Neuronal stem cell (in vitro differentiated cells): ENCODE measurements at regions not wholly inside any gene's neighbourhood (a gene's known extent, or its start where the extent isn't known, plus 50 kb on each side); places are given as distances from the start of the nearest gene placed in this dataset.

ENCODE experiments used
- DNase-seq: peaks from one replicate; pipeline ENCODE4 v3.0.0-alpha.2; 2013; ENCODE audit warnings: low spot score
- H2AFZ ChIP-seq: one replicate; pipeline ENCODE4 v1.6.1; 2013; ENCODE audit warnings: mild to moderate bottlenecking, low read length, inconsistent platforms
- H2AK5ac ChIP-seq: 2 replicates; pipeline ENCODE4 v1.6.1; 2013; ENCODE audit warnings: low read depth, mild to moderate bottlenecking, inconsistent platforms, low read length, moderate library complexity, mixed read lengths
- H2BK120ac ChIP-seq: 2 replicates; pipeline ENCODE4 v1.6.1; 2013; ENCODE audit warnings: low read depth, mild to moderate bottlenecking, inconsistent platforms, low read length, moderate library complexity, mixed read lengths
- H2BK12ac ChIP-seq: one replicate; pipeline ENCODE4 v1.6.1; 2013; ENCODE audit warnings: low read length, inconsistent platforms
- H2BK15ac ChIP-seq: 2 replicates; pipeline ENCODE4 v1.6.1; 2013; ENCODE audit warnings: mild to moderate bottlenecking, low read length, inconsistent platforms, mixed read lengths
- H2BK5ac ChIP-seq: one replicate; pipeline ENCODE4 v1.6.1; 2013; ENCODE audit warnings: inconsistent platforms, mild to moderate bottlenecking, low read length, moderate library complexity
- H3K14ac ChIP-seq: one replicate; pipeline ENCODE4 v1.6.1; 2013; ENCODE audit warnings: low read length, inconsistent platforms
- H3K18ac ChIP-seq: 2 replicates; pipeline ENCODE4 v1.6.1; 2013; ENCODE audit warnings: low read length, inconsistent platforms
- H3K23ac ChIP-seq: 2 replicates; pipeline ENCODE4 v1.6.1; 2013; ENCODE audit warnings: low read depth, mild to moderate bottlenecking, mixed read lengths, low read length, inconsistent platforms; ENCODE audit not compliant: poor library complexity
- H3K27ac ChIP-seq: replicated peaks from 3 replicates; pipeline ENCODE4 v1.5.1; 2013; ENCODE audit warnings: low read length, inconsistent platforms
- H3K27me3 ChIP-seq, 3 experiments: 2 replicates each; pipeline ENCODE4 v1.6.1; 2013; ENCODE audit warnings: low read length in 3 of 3, mild to moderate bottlenecking in 2 of 3, inconsistent platforms in 1 of 3, low read depth in 1 of 3, mixed read lengths in 1 of 3, moderate library complexity in 1 of 3; ENCODE audit not compliant: control insufficient read depth in 3 of 3, insufficient read depth in 3 of 3
- H3K36me3 ChIP-seq, 2 donors: replicated peaks in 1 of 2; 2 replicates each; pipeline ENCODE4 v1.6.1; 2013; ENCODE audit warnings: low read length in 2 of 2; ENCODE audit not compliant: control insufficient read depth in 2 of 2, insufficient read depth in 2 of 2
- H3K4ac ChIP-seq: 2 replicates; pipeline ENCODE4 v1.6.1; 2013; ENCODE audit warnings: inconsistent platforms, mild to moderate bottlenecking, low read length, moderate library complexity
- H3K4me1 ChIP-seq, 2 donors: 1 replicate in 1 of 2; 2 replicates in 1 of 2; pipeline ENCODE4 v1.6.1; 2013; ENCODE audit warnings: low read length in 2 of 2, low read depth in 1 of 2; ENCODE audit not compliant: control insufficient read depth in 2 of 2, insufficient read depth in 1 of 2
- H3K4me2 ChIP-seq: one replicate; pipeline ENCODE4 v1.6.1; 2013; ENCODE audit warnings: mild to moderate bottlenecking, low read length, inconsistent platforms; ENCODE audit not compliant: insufficient read depth, poor library complexity, severe bottlenecking
- H3K4me3 ChIP-seq, 2 donors: 2 replicates each; pipeline ENCODE4 v1.5.1; 2013; ENCODE audit warnings: low read length in 2 of 2, mild to moderate bottlenecking in 2 of 2, inconsistent platforms in 1 of 2, moderate library complexity in 1 of 2
- H3K79me1 ChIP-seq: one replicate; pipeline ENCODE4 v1.6.1; 2013; ENCODE audit warnings: low read depth, mild to moderate bottlenecking, inconsistent platforms, low read length, moderate library complexity
- H3K9ac ChIP-seq: one replicate; pipeline ENCODE4 v1.6.1; 2013; ENCODE audit warnings: mild to moderate bottlenecking, low read depth, low read length, inconsistent platforms; ENCODE audit not compliant: poor library complexity
- H3K9me3 ChIP-seq, 2 donors: replicated peaks in 1 of 2; 2 replicates each; pipeline versions ENCODE3 to v1.6.1; 2013; ENCODE audit warnings: low read length in 2 of 2, mild to moderate bottlenecking in 2 of 2, inconsistent platforms in 1 of 2, low read depth in 1 of 2, mixed read lengths in 1 of 2, moderate library complexity in 1 of 2; ENCODE audit not compliant: control insufficient read depth in 2 of 2, insufficient read depth in 1 of 2
- H4K8ac ChIP-seq: one replicate; pipeline ENCODE4 v1.6.1; 2013; ENCODE audit warnings: low read depth, mild to moderate bottlenecking, inconsistent platforms, low read length, moderate library complexity
- H4K91ac ChIP-seq: one replicate; pipeline ENCODE4 v1.6.1; 2013; ENCODE audit warnings: low read length, low read depth, mild to moderate bottlenecking, inconsistent platforms; ENCODE audit not compliant: poor library complexity
- WGBS, 2 donors: extraction: QIAGEN DNeasy Blood & Tissue Kit; methylation state at CpG; one replicate each; pipeline ENCODE4 v1.1.7; 2013; ENCODE audit warnings: missing lambda C conversion rate in 2 of 2, mixed read lengths in 1 of 2; ENCODE audit not compliant: insufficient read length in 2 of 2, insufficient replicate concordance in 1 of 2; ENCODE audit errors: extremely low coverage in 2 of 2; 5-methylcytosine and 5-hydroxymethylcytosine counted together

DNA sequence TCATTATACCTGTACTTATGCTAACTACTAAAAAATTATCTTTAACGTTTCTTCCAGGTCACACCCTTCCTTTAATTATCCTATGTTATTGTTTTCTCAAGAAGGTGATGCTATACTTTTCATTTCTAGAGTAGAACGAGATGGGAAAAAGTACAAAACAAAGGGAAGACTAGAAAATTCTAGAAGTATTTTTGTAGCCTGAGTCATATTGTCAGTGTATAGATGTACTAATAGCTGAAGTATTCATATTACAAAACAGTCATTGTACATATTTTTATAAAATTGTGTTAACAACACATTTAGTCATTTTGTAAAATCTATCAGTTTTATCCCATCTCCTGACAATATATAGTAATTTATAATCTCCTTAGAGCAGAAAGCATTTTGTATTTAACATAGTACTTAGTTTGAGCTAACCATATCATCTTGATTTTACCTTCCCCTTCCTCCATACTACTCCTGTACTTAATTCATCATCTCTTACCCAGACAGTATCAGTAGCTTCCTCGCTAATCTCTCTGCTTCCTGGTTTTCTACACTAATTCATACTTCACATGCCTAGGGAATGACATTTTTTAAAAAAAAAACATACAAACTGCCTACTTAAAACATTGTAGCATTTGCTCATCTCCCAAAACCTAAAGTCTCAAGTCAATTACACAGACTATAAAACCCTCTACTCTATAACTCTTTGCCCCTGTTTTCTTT is 920.9 kb downstream of the RPS29 start:
- Histone ChIP-seq H2BK12ac (no peak overlapping the region), H3K4me3 (no peak overlapping the region), H3K9ac (no peak overlapping the region), H2BK5ac (no peak overlapping the region), H3K9me3 (no peaks in the 10 kb centered on the region), H3K36me3 (no peaks in the 10 kb centered on the region), H3K23ac (no peak overlapping the region), H2BK120ac (no peak overlapping the region), H3K79me1 (no peaks in the 10 kb centered on the region), H2AFZ (no peak overlapping the region), H4K8ac (no peak overlapping the region), H2BK15ac (no peak overlapping the region), H3K4ac (no peak overlapping the region), H3K27ac (no peak overlapping the region), H3K4me1 (no peaks in the 10 kb centered on the region), H4K91ac (no peak overlapping the region), H2AK5ac (no peak overlapping the region), H3K14ac (no peak overlapping the region), H3K18ac (no peak overlapping the region), H3K27me3 (no peaks in the 10 kb centered on the region), H3K4me2 (no peak overlapping the region)
- no peak for DNase-seq
- WGBS, 2 donors = no CpG with 5 or more reads among the region's 3 CpGs

DNA sequence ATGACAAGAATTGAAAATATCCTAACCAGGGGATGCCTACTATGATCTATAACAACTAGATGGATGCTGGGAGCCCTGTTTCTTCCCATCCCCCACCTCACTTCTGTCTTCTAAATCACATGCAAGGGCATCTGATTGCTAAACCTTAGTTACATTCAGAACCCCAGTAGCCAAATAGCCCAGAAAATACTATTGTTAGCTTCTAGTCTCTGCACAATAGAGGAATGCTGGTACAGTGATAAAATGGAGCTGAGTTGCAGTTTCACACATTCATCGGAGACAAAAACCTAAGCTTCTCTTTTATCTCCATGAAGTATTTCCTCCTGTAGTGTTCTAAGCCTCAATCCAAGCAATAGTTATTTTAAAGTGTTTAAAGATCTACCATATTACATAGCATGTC is 942.9 kb downstream of the RPS29 start:
- no peak overlapping the region for H4K8ac ChIP-seq
- no peak overlapping the region for H3K4ac ChIP-seq
- H2BK15ac ChIP-seq = no peak overlapping the region
- no CpG with 5 or more reads among the region's 1 CpG for WGBS, 2 donors
- no peak overlapping the region for H4K91ac ChIP-seq
- H2BK120ac ChIP-seq = no peak overlapping the region
- no peak overlapping the region for H3K9ac ChIP-seq
- H2AFZ ChIP-seq = peak overlapping the region; percentile 21
- no peak overlapping the region for H2BK12ac ChIP-seq
- no peak overlapping the region for H3K4me3 ChIP-seq
- no peaks in the 10 kb centered on the region for H3K36me3 ChIP-seq
- H3K4me2 ChIP-seq = no peak overlapping the region
- H3K14ac ChIP-seq = no peak overlapping the region
- no peak overlapping the region for H2AK5ac ChIP-seq
- no peaks in the 10 kb centered on the region for H3K79me1 ChIP-seq
- no peak overlapping the region for H3K18ac ChIP-seq
- peaks cover 0 to 3% of the 10 kb centered on the region in 2 donors for H3K4me1 ChIP-seq
- H3K27ac ChIP-seq = no peak overlapping the region
- H2BK5ac ChIP-seq = no peak overlapping the region
- H3K23ac ChIP-seq = no peak overlapping the region
- DNase-seq = peak; percentile 2
- no peaks in the 10 kb centered on the region for H3K9me3 ChIP-seq
- no peaks in the 10 kb centered on the region for H3K27me3 ChIP-seq

DNA sequence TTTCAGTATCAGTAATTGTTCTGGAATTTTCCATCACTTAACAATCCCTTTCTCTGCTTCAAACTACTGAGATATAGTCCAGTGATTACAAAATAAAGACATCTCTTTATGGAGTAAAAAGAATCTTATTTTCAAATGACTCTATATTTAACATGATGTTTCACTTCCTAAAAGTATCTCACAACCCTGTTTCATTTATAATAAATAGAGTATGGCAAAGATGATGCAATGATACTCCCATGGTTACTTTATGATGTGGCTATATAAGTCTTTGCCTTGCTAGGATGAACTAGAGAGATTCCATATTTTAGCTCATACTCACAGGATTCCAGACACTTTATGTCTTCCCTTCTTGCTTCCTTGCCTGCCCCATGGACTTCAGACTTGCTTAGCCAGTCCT is 953.5 kb upstream of the MDGA2 start:
- H3K9me3 ChIP-seq = no peaks in the 10 kb centered on the region
- H3K27ac ChIP-seq = no peak overlapping the region

DNA sequence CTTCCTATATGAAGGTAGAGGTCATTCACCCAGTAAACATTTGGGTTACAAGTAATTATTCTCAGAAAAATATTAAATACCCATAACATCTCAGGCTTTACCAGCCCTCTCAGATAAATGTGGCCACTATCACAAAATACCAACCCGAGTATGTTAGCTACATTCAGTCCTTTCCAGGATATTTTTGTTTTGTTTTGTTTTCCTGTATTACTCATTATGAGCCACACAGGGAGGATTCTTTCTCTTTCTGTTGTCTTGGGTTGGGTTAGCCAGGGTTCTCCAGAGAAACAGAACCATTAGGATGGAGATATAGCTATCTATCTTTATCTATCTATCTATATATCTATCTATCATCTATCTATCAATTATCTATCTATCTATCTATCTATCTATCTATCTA is 947.6 kb upstream of the MDGA2 start:
- Histone ChIP-seq H3K4me2 (no peak overlapping the region), H3K23ac (no peak overlapping the region), H4K91ac (no peak overlapping the region), H2BK120ac (no peak overlapping the region), H3K36me3 (no peaks in the 10 kb centered on the region), H4K8ac (no peak overlapping the region), H2AFZ (no peak overlapping the region), H3K27me3 (no peaks in the 10 kb centered on the region), H3K79me1 (no peaks in the 10 kb centered on the region), H2BK12ac (no peak overlapping the region), H2BK15ac (no peak overlapping the region), H2BK5ac (no peak overlapping the region), H3K9ac (no peak overlapping the region), H3K18ac (no peak overlapping the region), H2AK5ac (no peak overlapping the region), H3K4ac (no peak overlapping the region), H3K4me3 (no peak overlapping the region), H3K27ac (no peak overlapping the region), H3K9me3 (no peaks in the 10 kb centered on the region), H3K14ac (no peak overlapping the region), H3K4me1 (no peaks in the 10 kb centered on the region)
- WGBS, 2 donors = no CpG with 5 or more reads among the region's 1 CpG
- DNase-seq = no peak

More for the DNA sequence above, 953.5 kb upstream of the MDGA2 start:
- Histone ChIP-seq H4K8ac (no peak overlapping the region), H3K79me1 (no peaks in the 10 kb centered on the region), H3K4me2 (no peak overlapping the region), H2BK12ac (no peak overlapping the region), H2BK5ac (no peak overlapping the region), H2BK15ac (no peak overlapping the region), H3K18ac (no peak overlapping the region), H2BK120ac (no peak overlapping the region), H3K4ac (no peak overlapping the region), H3K14ac (no peak overlapping the region), H3K27me3 (no peaks in the 10 kb centered on the region), H2AK5ac (no peak overlapping the region), H4K91ac (no peak overlapping the region), H3K9ac (no peak overlapping the region), H3K4me1 (no peaks in the 10 kb centered on the region), H3K36me3 (no peaks in the 10 kb centered on the region), H2AFZ (no peak overlapping the region), H3K23ac (no peak overlapping the region), H3K4me3 (no peak overlapping the region)
- DNase-seq = no peak
